Activated T-helper 1 cell treated with anti-CD3 and anti-CD28 coated beads, Interleukin-12 subunit alpha, Interleukin-12 subunit beta, Interleukin-2, Interleukin-4 antibody, amounts not matched to agents 30 ng/mL and 10 ng/mL and 1 ng/mL, durations not matched to agents 14 hours and 24 hours and 36 hours (primary cell): ENCODE measurements at regions not wholly inside any gene's neighbourhood (a gene's known extent, or its start where the extent isn't known, plus 50 kb on each side); places are given as distances from the start of the nearest gene placed in this dataset.
"Not testable (repeated sequence)": the region's sequence is repeated elsewhere in the genome, so short reads cannot be mapped to it uniquely, and the experiment has no call there.

ENCODE experiments used
- DNase-seq: peaks from one replicate; pipeline ENCODE4 v3.0.0; 2021; ENCODE audit warnings: low spot score
- H3K27ac Mint-ChIP-seq: one replicate; pipeline ENCODE4 v1.8.0; 2021; ENCODE audit warnings: mild to moderate bottlenecking, mixed read lengths
- H3K27me3 Mint-ChIP-seq: one replicate; pipeline ENCODE4 v1.8.0; 2022; ENCODE audit warnings: mild to moderate bottlenecking, moderate library complexity, mixed read lengths; ENCODE audit not compliant: insufficient read depth
- H3K36me3 Mint-ChIP-seq: one replicate; pipeline ENCODE4 v1.8.0; 2021; ENCODE audit warnings: low read depth, mixed read lengths
- H3K4me1 Mint-ChIP-seq: one replicate; pipeline ENCODE4 v1.8.0; 2021; ENCODE audit warnings: low read depth, mixed read lengths
- H3K4me3 Mint-ChIP-seq: one replicate; pipeline ENCODE4 v1.8.0; 2021; ENCODE audit warnings: mild to moderate bottlenecking, moderate library complexity, mixed read lengths
- H3K9me3 Mint-ChIP-seq: one replicate; pipeline ENCODE4 v1.8.0; 2021; ENCODE audit warnings: mixed read lengths
- intact Hi-C: fragments of 100-400 bp; cut with micrococcal nuclease; formaldehyde crosslinking; loops from one replicate; pipeline ENCODE4 v1.15.1; 2024

DNA sequence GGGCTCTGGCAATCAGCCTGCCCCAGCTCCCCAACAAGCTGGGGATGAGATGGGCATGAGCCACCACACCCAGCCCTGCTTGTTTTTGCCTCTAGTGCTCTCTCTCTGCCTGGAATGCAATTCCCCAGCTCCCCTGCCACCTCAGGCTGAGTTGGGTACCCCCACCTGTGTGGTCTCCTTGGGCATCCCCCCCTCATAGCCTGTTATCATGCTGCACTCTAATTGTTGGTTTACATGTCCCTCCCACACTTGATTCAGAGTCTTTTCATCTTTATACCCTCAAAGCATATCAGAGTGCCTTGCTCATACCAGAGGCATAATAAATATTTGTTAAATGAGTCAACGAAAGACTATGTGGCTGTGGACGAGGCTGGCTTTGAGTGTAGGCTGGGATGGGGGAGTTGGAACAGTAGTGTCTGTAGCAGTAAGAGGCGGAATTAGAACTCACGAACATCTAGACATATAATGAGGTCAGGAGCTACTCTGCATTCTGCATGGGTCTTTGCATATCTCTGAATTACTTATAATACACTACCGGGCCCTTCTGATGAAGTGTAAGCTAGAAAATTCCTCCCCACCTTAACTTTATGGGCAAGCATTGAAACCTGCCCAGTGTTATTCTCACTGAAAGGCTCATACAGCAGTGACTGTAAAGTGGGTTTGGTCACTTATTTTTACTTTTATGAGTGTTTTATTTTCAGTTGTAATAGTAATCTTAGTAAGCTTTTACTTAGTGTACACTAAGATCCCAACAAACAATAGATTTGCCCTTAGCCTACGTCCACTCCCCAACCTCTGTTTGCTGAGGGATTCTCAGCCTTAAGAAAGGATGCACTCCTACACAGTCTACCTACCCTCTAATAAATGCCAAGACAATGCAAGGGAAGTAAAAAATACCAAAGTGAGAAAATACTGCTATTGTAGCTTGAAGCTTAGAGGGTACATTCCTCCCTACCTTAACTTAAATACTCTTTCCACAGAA is 58.7 kb downstream of the EDN1 start:
- intact Hi-C loops, result no loop called here
- Mint-ChIP-seq H3K9me3 (no peaks in the 10 kb centered on the region), H3K4me1 (no peaks in the 10 kb centered on the region), H3K27ac (no peak overlapping the region), H3K27me3 (no peaks in the 10 kb centered on the region), H3K36me3 (no peaks in the 10 kb centered on the region), H3K4me3 (no peak overlapping the region)
- no peak for DNase-seq

DNA sequence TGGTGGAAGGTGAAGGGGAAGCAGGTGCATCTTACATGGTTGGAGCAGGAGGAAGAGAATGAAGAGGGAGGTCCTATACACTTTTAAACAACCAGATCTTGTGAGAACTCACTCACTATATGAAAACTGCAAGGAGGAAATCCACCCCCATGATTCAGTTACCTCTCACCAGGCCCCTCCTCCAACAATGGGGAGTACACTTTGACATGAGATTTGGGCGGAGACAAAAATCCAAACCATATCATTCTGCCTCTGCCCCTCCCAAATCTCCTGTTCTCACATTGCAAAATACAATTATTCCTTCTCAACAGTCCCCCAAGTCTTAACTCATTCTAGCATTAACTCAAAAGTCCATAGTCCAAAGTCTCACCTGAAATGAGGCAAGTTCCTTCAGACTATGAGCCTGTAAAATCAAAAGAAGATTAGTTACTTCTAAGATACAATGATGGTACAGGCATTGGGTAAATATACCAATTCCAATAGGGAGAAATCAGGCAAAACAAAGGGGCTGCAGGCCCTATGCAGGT is 60.5 kb downstream of the EDN1 start:
- no peaks in the 10 kb centered on the region for H3K27me3 Mint-ChIP-seq
- H3K9me3 Mint-ChIP-seq, result no peaks in the 10 kb centered on the region
- intact Hi-C loops, result no loop called here
- H3K4me1 Mint-ChIP-seq, result no peaks in the 10 kb centered on the region
- DNase-seq, result no peak
- H3K27ac Mint-ChIP-seq, result no peak overlapping the region
- no peak overlapping the region for H3K4me3 Mint-ChIP-seq
- no peaks in the 10 kb centered on the region for H3K36me3 Mint-ChIP-seq

DNA sequence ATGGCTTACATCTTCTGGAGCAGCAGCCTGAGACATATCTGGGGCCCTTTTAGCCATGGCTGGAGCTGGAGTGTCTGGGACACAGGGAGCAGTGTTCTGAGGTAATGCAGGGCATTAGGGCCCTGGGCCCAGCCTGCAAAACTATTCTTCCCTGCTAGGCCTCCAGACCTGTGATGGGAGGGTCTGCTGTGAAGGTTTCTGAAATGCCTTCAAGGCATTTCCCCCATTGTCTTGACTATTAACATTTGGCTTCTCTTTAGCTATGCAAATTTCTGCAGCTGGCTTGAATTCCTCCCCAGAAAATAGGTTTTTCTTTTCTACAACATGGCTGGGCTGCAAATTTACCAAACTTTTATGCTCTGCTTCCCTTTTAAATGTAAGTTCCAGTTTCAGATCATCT is 61.5 kb downstream of the EDN1 start:
- no peak for DNase-seq
- Mint-ChIP-seq H3K27ac (no peak overlapping the region), H3K36me3 (no peaks in the 10 kb centered on the region), H3K27me3 (no peaks in the 10 kb centered on the region), H3K4me1 (no peaks in the 10 kb centered on the region), H3K9me3 (no peaks in the 10 kb centered on the region), H3K4me3 (no peak overlapping the region)
- intact Hi-C loops, result no loop called here

DNA sequence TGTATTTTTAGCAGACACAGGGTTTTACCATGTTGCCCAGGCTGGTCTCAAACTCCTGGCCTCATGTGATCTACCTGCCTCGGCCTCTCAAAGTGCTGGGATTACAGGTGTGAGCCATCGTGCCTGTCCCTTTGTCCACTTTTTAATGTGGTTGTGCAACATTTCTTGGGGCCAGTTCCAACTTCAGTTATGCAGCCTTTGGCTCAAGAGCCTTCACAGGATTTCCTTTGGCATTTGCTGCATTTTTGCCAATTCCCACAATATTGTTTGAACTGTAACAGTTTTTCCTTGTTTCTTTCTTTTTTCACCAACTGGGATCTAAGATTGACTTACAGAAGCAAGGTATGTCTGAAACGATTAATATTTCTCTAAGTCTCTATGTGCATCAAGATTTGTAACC is 63.6 kb downstream of the EDN1 start:
- Mint-ChIP-seq H3K27me3 (no peaks in the 10 kb centered on the region), H3K4me1 (no peaks in the 10 kb centered on the region), H3K36me3 (no peaks in the 10 kb centered on the region), H3K27ac (no peak overlapping the region), H3K4me3 (no peak overlapping the region), H3K9me3 (no peaks in the 10 kb centered on the region)
- DNase-seq, result no peak
- intact Hi-C loops, result no loop called here

DNA sequence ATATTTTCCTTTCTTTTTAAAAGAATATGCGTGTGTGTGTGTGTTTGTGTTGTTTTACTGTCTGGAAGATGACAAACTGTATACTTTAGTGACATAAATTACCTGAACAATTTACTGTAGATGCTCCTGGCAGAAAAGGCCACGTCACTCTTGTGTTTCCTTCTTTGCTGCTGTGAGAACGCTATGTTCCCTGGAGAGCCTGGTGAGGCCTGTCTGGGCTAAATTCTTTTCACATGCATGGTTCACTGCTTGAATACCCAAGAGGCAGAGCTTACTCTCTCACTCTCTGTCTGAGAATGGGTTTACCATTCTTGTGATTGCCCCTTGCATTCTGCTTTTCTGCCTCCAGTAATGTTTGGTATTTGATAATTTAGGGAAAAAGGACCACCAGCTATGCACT is 64.3 kb downstream of the EDN1 start:
- DNase-seq, result no peak
- no peaks in the 10 kb centered on the region for H3K9me3 Mint-ChIP-seq
- H3K36me3 Mint-ChIP-seq, result no peaks in the 10 kb centered on the region
- no peak overlapping the region for H3K27ac Mint-ChIP-seq
- intact Hi-C loops, result no loop called here
- H3K27me3 Mint-ChIP-seq, result no peaks in the 10 kb centered on the region
- H3K4me3 Mint-ChIP-seq, result no peak overlapping the region
- no peaks in the 10 kb centered on the region for H3K4me1 Mint-ChIP-seq

DNA sequence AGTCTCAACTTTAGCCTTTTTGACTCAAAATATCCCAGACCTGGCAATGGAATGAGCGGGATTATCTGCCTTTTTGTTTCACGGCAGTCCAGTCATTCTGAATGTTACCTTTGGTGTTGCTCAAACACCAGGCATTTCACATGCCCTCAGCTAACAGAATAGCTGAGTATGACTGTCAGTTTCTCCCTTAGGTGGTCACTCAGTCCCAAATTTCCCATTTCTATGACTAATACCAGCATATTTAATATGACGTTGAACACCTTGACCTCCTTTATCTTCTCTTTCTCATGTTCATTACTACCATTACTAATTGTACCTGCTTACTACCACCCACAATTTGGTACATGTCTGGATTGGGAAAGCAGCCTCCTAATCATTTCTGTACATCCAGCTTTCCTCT is 65.2 kb downstream of the EDN1 start:
- Mint-ChIP-seq H3K27me3 (no peaks in the 10 kb centered on the region), H3K9me3 (no peaks in the 10 kb centered on the region), H3K27ac (no peak overlapping the region), H3K4me1 (no peaks in the 10 kb centered on the region), H3K36me3 (no peaks in the 10 kb centered on the region), H3K4me3 (no peak overlapping the region)
- intact Hi-C loops, result no loop called here
- DNase-seq, result no peak

DNA sequence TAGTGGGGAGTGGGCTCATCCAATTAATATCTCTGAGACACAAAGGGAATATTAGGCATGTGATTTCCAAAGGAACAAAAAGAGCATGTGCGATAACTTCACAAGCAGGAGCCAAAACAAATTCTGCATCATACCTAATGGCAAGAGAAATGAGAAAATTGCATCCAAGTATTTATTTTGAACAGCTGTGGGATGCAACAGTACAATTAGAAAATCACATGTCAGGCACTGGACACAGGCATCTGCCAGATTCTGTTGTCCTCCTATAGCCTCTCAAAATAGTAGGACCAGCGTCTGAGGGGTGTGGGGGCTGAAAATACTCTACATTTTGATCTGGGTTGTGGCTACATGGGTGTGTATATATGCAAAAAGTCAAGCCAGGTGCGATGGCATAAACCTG is 66.3 kb downstream of the EDN1 start:
- DNase-seq, result no peak
- H3K4me1 Mint-ChIP-seq, result no peaks in the 10 kb centered on the region
- no peak overlapping the region for H3K27ac Mint-ChIP-seq
- no peaks in the 10 kb centered on the region for H3K36me3 Mint-ChIP-seq
- no peaks in the 10 kb centered on the region for H3K9me3 Mint-ChIP-seq
- intact Hi-C loops, result no loop called here
- no peak overlapping the region for H3K4me3 Mint-ChIP-seq
- no peaks in the 10 kb centered on the region for H3K27me3 Mint-ChIP-seq

DNA sequence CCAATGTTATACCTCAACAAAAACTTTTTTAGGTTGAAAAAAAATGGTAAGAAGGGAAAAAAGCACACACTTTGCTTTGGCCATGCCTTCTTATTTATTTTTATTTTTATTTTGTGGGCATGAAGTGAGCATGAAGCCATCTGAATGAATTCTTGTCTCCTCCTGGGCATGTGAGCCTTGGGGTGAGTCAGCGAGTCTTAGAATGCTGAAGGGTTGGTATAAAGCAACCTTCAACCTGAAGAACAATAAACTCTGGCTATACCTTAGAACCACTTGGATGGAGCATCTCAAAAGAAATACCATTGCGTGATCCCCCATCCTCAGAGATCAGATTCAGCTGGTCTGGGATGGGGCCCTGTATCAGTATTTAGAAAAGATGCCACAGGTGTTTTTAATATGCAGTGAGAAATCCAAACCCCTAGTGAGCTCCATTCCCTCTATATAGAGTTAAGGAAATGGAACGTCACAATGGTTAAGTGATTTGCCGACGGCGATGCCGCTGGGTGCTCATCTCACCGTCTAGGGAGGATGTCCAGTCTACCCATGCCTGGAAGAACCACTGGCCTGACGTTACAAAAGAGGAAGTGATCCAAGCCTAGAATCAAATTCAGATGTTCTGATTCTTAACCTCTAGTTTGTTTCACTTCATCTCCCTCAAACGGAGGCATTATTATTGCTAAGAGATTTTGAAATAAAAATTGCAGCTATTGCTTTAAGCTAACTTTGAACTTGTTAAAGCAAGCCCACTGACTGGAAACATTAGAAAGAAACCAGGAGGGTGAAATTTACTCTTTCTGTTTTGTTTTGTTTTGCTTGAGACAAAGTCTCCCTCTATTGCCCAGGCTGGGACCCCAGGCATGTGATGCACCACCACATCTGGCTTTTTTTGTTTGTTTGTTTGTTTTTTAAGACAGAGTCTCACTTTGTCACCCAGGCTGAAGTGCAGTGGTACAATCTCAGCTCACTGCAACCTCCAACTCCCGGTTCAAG is 67.1 kb downstream of the EDN1 start:
- intact Hi-C loops, result no loop called here
- no peaks in the 10 kb centered on the region for H3K36me3 Mint-ChIP-seq
- H3K9me3 Mint-ChIP-seq, result no peaks in the 10 kb centered on the region
- no peak overlapping the region for H3K4me3 Mint-ChIP-seq
- no peaks in the 10 kb centered on the region for H3K4me1 Mint-ChIP-seq
- H3K27me3 Mint-ChIP-seq, result no peaks in the 10 kb centered on the region
- no peak for DNase-seq
- no peak overlapping the region for H3K27ac Mint-ChIP-seq

DNA sequence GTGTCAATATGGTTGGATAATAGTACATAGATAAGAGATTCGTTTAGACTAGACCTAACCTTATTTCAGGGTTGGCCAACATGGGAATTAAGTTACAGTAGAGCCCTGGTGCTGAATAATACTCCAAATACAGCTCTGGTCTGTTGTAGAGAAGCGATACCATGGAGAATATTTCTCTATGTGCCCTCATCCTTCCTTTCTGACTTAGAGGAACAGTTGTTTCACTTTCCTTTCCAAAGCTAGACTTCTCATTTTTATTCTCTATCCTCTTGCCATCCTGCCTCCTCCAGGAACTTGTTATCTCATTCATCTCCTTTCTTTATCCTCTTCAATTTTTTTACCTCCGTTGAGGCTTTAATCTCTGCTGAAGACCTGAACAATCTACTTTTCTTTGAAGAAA is 68.9 kb downstream of the EDN1 start:
- H3K27me3 Mint-ChIP-seq, result no peaks in the 10 kb centered on the region
- H3K4me1 Mint-ChIP-seq, result no peaks in the 10 kb centered on the region
- intact Hi-C loops, result no loop called here
- H3K36me3 Mint-ChIP-seq, result no peaks in the 10 kb centered on the region
- H3K9me3 Mint-ChIP-seq, result no peaks in the 10 kb centered on the region
- DNase-seq, result no peak
- H3K4me3 Mint-ChIP-seq, result no peak overlapping the region
- H3K27ac Mint-ChIP-seq, result no peak overlapping the region

DNA sequence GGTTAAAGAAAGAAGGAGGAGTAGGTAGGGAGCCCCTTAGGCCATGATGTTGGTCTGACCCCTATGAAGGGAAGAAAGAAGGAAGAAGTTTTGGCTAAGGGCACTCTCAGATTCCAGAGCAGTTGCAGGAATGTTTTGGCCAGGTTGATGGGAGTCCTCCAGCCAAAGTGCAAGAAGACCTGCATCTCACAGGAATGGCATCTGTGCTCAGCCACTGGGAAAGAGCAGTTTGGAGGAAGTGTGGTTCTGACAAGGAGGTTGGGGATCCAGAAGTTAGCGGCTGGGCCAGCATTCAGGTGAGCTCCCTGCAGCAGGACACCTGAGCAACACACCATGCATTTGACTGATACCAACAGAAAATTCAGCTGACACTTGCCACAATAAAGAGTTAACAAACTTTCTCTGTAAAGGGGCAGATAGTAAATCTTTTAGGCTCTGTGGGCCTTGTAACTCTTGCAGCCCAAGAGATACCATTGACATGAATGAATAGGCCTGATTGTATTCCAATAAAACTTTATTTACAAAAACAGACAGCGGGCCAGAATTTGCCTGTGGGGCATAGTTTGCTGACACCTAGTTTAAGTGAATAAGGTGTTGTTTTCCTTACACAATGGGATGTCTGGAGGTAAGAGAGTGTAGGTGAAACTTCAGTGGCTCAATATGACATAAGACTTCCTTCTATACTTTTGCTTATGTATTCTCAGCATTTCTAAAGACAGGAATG is 71.0 kb downstream of the EDN1 start:
- no peak overlapping the region for H3K27ac Mint-ChIP-seq
- no peak overlapping the region for H3K4me3 Mint-ChIP-seq
- no peaks in the 10 kb centered on the region for H3K27me3 Mint-ChIP-seq
- DNase-seq, result no peak
- no peaks in the 10 kb centered on the region for H3K9me3 Mint-ChIP-seq
- H3K36me3 Mint-ChIP-seq, result no peaks in the 10 kb centered on the region
- intact Hi-C loops, result no loop called here
- H3K4me1 Mint-ChIP-seq, result no peaks in the 10 kb centered on the region

DNA sequence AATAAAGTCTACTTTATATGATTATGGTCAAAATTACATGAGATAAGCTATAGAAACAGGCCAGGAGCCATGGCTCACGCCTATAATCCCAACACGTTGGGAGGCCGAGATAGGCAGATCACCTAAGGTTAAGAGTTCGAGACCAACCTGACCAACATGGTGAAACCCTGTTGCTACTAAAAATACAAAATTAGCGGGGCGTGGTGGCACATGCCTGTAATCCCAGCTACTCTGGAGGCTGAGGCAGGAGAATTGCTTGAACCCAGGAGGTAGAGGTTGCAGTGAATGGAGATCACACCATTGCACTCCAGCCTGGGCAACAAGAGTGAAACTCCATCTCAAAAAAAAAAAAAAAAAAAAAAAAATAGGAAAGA is 73.1 kb downstream of the EDN1 start:
- H3K27me3 Mint-ChIP-seq, H3K9me3 Mint-ChIP-seq, intact Hi-C loops, H3K4me3 Mint-ChIP-seq, H3K27ac Mint-ChIP-seq, H3K4me1 Mint-ChIP-seq, DNase-seq, H3K36me3 Mint-ChIP-seq: not testable (repeated sequence)

DNA sequence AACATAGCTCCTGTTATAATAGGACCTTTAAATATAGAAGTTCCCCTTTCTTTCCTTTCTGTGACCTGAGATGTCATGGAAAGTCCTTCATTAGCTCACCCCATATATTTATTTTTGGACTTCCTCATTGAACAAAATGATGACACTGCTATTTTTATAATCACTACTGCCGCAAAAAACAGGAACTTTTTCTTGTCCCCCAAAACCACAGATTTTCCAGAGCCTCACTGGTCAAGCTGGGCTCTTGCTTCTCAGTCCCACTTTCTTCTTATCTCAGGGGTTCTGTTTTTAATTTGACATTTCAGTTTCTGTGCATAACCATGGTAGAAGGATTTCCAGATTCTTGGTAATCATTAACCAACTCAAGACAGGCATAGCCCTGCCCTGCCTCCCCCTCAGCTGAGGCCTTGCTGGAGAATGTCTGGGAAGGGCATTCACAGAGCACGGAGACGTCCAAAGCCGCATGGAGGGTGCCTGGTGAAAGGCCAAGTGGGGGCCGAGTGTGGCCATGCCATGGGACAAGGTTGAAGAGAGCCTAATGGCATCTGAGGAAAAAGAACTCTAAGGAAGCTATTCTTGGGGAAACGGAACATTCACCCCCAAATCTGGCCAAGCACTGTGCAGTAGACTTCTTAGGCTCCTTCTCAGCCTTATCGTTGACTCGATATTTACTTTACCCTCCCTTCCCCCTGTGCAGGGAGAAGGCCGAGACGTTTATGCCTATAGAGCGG is 73.7 kb downstream of the EDN1 start:
- Mint-ChIP-seq H3K27me3 (no peaks in the 10 kb centered on the region), H3K36me3 (no peaks in the 10 kb centered on the region), H3K27ac (no peak overlapping the region), H3K9me3 (no peaks in the 10 kb centered on the region), H3K4me3 (no peak overlapping the region), H3K4me1 (no peaks in the 10 kb centered on the region)
- intact Hi-C loops, result no loop called here
- no peak for DNase-seq
